Endothelial cell of hepatic sinusoid (primary cell): ENCODE measurements at regions not wholly inside any gene's neighbourhood (a gene's known extent, or its start where the extent isn't known, plus 50 kb on each side); places are given as distances from the start of the nearest gene placed in this dataset.

Source experiments
- in situ Hi-C: cut with HindIII; loops from 2 replicates; pipeline ENCODE4 v1.10.0; 2017; ENCODE audit warnings: low sequenced_read_pairs

DNA sequence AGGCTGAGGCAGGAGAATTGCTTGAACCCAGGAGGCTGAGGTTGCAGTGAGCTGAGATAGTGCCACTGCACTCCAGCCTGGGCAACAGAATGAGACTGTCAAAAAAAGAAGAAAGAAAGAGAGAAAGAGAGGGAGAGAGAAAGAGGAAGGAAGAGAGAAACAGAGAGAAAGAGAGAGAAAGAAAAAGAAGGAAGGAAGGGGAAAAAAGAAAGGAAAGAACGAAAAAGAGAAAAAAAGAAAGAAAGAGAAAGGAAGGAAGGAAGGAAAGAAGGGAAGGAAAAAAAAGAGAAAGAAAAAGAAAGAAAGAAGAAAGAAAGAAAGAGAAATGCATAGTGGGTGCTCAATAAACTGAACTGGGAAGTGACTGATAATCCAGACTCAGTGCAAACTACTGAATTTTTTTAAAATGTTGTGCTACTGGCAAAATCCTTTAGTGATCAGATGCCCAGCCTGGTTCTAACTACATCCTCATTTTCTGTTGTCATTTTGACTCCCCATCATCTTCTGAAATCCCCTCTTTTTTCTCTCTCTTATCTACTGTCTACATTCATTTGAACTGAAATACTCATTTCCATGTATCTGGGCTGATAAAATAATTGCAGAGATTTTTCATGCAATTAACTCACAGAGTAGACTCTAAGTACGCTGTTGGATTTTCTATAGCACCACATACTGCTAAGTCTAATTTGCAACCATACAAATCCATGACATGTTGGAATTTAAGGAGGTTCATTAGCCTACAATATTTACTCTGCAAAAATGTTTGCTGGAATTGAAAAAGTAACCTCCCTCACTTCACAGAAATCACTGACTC is 85.3 kb upstream of the HIVEP1 start:
- in situ Hi-C loops: no loop called here

DNA sequence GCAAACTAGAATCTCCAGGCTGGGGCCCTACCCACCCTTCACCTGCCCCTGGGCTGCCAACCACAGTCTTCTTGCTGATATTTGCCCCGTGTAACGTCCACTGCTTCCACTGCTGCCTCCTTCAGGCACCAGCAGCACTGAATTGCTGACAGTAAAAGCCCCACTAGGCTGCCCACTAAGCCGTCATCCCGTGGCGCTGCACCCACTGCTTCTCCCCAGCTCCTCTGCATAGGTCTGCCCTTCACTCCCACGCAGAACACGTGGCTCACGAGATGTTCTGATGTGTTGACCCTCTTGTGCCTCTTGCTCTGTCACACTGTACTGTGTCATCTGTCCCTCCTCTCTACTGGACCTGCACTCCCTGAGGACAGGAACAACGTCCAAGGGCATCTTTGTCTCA is 86.3 kb upstream of the HIVEP1 start:
- in situ Hi-C loops: no loop called here

DNA sequence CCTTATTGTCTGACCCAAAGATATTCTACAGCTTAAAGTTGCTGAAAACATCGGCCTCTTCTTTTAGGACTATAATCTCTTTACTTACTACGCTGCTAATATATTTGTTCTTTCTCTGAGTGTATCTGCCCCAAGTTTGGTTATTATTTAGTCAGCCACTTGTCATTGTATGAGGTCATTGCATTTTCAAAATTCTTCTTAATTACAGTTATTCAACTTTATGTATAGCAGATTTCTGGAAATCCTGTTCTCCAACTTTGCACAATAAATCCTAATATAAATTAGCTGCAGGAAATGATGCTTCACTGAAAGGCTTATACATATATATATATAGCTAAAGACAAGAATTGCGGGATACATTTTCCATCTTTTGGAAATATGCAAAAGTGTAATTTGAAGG is 88.5 kb upstream of the HIVEP1 start:
- in situ Hi-C loops: no loop called here

DNA sequence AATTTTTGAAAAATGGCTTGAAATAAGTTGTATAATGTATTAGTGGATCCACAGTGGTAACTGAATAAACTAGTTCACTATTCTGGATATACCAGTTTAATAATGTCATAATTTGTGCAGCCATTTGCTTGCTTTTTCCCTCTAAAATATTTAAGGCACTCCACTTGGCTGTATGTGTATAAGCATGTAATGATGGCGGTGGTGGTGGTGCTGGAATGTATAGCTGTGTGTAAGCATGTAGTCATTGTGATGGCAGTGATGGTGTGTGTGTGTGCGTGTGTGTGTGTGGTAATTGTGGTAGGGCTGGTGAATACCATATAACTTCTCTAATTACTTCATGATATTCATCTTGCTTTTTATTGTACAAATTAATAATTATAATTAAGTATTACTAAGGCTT is 89.2 kb upstream of the HIVEP1 start:
- in situ Hi-C loops: no loop called here

DNA sequence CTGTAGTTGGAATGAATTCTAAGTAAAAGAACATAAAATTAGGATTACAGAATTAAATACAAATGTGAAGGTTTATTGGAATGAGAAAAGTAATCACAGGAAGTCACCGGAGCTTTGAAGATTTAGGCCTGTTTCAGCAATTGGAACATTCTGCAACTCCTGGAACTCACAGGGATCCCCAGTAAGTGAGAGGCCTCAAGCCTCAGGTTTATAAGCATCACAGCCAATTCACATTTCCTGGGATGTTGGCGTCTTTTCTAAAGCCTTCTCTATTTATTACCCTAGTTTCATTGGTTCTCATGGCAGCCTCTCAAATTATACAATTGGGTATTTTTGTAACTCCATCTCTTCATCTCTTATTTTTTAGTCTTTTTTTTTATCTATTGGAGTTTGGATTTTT is 90.4 kb upstream of the HIVEP1 start:
- in situ Hi-C loops: no loop called here

DNA sequence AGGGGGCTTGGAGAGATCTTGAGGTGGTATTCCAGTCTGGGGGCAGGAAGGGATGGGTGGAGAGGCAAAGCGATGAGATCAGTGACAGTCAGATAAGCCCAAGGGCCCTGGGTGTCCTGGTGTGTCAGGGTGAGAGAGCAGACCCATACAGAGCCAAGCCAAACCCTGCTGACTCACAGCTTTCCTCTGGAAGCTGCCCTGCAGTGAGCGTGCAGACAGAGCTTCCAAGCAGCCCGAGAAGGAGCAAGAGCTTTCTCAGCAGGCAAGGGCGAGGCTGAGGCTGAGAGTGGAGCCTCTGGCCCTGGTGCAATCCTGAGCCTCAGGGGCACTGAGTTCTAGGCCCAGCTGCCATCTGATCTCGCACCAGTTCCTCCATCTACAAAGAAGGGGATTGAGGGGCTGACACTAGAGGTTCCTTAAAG is 91.1 kb upstream of the HIVEP1 start:
- in situ Hi-C loops: no loop called here

DNA sequence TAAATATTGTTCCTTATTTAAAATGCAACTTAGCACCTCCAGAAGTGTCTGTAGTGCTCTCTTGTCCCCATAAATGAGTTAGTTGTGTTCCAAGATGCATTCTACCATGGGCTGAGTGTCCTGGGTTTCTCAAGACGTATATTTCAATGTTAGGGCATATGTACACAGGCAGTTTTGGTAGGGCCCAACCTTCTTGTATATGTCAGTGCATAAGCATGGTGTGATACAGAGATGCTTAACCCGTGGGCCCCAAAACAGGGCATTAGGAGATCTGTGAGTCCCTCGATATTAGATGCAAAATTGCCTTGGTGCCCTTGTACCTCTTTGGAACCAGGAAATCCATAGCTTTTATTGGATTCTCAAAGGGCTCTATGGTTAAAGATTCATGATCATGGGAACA is 91.5 kb upstream of the HIVEP1 start:
- in situ Hi-C loops: no loop called here

DNA sequence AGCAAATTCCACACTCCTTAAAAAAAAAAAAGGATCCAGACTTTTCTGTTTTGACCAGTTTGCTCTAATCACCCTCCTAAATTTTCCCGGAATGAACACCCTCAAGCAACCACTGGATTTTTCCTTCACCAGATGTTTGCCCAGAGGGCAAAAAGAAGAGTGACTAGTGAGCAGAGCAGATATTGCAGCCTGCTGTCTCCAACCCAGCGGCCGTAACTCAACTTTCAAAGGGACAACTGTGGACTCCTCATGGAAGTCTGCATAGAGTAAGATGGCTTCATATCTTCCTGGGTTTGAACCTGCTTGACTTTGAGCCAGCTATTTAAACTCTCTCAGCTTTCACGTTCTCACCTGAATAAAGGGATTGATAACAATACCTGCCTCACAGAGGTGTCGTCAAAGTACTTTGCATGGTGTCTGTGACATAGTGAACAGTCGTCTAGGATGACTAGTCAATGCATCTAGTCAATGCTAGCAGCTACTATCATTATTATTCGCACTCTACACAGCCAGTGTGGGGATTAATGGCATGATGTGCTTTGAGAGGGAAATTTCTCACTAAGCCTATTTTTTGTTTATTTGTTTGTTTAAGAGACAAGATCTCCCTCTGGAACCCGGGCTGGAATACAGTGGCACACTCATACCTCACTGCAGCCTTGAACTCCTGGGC is 92.2 kb upstream of the HIVEP1 start:
- in situ Hi-C loops: no loop called here

DNA sequence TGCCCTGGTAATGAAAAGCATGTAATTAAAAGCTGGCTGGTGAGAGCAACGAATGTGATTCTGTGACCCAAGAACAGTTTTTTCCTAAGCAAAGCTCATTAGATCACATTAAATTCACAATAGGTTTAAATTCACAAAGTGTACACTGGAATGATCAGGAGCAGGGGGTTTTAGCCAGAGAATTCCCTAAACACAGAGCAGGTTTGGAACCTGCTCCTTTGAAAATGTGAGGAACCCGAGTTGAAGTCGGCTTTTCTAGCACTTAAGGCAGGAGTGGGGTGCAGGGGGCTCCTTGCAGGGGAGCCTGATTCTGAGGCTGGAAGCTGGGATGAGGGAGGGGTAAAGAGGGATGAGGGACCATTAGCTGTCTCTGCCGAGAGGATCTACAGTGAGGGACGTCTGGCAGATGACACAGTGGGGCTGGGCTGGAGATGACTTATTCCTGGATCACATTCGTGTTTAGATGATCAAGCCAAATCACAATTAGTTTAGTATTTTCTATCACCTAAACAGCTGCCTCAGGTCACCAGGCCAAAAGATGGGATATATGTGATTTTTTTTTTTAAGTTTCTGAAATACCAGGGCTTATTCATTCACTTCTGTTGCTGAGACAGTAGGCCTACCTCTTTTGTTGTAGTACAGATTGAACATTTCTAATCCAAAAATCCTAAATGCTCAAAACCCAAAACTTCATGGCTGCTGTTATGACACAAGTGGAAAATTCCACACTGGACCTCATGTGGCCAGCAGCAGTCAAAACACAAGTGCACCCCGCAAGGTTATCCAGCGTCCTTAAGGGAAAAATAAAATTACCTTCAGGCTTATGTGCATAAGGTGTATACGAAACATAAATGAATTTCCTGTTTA is 93.1 kb upstream of the HIVEP1 start:
- in situ Hi-C loops: no loop called here

DNA sequence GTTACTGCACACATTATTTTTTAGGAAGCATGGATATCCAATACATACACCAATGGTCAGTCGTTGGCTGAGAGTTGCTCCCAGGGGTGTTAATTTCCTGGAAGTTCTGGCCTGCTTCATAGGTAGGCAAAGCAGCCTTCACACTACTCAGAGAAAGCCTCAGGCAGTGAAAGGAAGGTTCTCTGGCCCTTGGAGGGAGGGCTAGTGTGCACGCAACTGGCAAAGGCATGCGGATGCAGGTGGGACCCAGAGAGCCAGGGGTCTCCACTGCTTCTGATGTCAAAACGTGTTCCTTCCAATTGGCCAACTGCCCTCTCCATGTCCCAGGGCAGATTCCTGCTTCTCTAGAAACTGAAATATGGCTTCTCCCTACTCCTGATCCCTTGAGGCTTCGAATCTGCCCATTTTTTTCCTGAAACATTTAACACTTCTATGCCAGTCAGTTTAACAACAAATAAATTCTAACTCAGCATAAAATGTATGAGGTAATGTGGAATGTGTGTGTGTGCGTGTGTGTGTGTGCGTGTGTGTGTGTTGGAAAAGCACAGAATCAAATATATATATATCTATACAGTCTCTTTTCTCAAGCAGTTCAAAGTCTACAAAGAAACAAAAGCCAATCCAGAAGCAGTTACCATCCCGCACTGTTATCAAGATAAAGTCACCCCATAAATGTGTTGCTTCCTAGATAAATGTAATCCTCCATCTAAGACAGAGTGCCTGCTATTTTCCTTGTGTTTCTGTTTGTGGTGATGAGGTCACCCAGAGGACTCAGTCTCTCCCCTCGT is 94.0 kb upstream of the HIVEP1 start:
- in situ Hi-C loops: no loop called here

DNA sequence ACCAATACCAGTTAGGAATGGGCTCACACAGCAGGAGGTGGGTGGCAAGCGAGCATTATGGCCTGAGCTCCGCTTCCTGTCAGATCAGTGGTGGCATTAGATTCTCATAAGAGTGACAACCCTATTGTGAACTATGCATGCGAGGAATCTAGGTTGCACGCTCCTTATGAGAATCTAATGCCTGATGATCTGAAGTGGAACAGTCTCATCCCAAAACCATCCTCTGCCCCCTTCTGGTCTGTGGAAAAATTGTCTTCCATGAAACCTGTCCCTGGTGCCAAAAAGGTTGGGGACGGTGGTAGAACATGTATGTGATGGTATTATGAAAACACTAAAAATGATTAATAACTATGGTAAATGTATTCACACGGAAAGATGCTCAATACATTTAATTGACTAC is 99.7 kb upstream of the HIVEP1 start:
- in situ Hi-C loops: no loop called here

DNA sequence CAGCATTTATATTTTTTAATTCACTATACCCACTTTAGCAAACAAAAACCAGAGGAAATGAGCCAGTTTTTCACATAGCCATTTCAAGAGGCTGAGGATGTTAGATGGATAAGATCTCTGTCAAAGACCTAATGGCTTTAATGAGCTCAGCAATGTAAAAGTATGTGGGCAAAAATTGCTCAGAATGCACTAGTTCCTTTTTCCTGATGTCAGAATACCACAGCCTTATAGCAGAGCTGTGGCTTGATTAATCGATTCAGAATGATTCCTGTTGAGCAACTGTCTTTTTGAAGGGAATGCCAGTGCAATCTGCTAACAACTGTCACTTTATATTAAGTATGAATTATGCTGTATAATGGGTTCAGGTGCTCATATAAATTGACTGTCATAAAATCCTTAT is 100.6 kb upstream of the HIVEP1 start:
- in situ Hi-C loops: no loop called here

DNA sequence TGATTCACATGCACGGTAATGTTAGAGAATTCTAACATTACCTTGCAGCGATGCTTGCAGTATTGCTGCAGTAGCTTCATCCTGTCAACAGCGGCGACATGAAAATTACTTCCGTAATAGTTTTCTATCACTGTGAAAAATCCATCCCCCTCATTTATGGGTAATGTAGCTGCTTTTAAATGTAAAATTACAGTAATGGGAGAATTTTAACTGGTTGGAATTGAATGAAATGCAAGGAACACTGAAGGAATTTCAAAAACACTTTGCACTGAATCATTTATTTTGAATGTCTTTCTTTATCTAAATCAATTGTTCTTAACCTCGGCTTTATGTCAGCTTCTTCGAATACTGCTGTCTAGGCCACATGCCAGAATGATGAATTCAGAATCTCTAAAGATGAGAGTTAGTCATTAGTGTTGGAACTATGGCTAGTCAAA is 102.4 kb upstream of the HIVEP1 start:
- in situ Hi-C loops: no loop called here

DNA sequence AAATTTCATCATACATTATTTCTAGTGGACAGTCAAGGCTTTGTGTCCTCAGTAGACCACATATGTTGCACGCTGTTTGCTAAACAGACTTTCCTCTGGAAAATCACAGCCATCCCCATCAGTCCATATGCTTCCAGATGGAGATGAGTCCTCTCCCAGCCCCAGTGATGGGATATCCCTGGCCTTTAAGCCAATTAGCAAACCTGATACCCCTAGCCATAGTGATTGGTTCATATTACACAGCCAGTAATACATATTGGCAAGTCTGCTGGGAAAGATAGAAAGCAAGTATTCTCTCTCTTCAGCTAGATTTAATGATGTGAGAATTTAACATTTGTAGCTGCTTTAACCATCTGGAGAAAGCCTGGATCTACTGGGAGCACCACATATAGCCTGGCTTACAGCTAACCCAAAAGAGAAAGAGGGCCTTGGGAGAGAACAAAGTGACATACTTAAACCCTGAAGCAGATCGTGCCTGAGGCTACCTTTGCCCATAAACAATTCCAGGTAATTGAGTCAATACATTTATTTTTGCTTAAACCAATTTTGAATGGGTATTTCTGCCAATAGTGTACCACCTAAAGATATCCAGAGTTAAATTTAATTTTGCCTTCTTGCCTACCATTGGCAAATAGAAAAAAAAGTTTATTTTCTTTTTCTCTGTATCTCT is 103.5 kb upstream of the HIVEP1 start:
- in situ Hi-C loops: no loop called here

DNA sequence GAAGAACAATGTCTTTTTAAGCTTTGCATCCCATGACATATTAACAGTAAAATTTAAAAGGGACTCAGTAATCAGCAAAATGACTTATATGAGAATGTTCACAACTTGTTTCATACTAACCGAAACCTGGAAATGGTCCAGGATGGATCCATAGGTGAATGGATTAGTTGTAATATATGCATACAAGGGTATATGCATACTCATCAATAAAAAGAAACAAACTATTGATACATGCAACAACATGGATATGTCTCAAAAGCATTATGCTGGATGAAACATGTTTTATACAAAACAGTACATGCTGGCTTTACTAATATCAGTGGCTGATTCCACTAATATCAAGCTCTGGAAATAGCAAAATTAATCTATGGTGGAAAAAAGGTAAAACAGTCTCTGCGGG is 108.5 kb upstream of the HIVEP1 start:
- in situ Hi-C loops: no loop called here

DNA sequence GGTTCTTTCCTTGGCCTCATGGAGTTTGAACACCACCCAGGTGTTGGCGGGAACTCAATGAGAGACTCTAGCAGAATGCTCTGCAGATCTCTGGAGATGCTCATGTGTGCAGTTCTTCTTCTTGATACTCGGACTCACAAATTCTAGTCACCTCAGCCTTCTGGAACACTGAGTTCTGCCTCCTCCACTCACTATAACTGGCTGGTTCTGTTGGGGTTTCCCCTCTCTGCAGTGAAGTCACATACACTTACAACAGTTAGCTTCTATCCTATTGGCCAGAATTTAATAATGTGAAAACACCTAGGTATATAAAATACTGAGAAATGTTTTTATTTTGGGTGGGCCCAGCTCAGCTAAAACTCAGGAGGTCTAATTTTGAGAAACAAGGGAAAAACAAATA is 109.6 kb upstream of the HIVEP1 start:
- in situ Hi-C loops: no loop called here

DNA sequence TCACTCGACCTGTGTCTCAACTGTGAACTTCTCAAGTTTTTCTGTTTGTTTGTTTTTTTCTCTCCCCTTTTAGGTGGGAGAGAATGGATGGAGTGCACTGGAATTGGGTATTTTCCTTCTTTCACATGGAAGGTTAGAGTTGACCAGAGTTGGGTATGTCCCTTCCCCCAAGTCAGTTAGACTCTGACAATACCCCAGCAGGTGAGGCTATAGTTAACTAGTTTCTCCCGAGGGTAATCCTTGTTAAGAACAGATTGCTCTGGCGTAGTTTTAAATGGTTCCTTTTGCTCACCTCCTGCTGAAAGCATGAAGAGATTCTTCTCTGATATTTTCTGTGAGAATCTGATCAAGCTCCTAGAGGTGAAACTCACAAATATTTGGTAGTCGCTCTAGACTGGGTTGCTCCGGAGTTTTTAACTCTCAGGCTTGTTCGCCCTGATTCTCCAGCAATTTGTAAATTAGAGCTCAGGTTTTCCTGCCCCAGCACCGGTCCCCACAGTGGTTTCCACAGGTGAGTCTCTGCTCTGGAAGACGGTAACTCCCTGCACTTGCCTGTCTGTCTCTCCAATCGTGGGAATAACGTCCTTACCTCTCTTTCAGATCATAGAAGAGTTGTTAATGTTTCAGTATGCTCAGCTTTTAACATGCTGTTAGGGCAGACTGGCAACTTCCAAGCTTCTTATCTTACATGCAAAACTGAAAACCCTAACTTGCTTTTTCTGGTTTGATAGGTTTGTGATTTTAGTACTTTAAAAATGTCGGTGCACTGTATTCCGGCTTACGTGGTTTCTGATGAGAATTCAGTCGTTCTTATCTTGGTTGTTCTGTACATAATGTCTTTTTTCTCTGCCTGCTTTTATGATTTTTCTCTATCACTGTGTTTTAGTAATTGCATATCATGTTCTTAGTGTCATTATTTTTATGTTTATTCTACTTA is 111.2 kb upstream of the HIVEP1 start:
- in situ Hi-C loops: no loop called here

DNA sequence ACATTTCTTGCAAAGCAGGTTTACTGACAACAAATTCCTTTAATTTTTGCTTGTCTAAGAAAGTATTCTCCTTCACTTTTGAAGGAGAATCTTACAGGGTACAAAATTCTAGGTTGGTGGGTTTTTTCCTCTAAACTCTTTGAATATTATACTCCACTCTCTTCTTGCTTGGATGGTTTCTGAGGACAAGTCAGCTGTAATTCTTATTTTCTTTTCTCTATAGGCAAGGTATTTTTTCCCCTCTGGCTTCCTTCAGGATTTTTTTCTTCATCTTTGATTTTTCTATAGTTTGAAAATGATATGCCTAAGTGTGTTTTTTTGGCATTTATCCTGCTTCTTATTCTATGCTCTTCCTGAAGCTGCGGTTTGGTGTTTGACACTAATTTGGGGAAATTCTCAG is 112.5 kb upstream of the HIVEP1 start:
- in situ Hi-C loops: no loop called here

DNA sequence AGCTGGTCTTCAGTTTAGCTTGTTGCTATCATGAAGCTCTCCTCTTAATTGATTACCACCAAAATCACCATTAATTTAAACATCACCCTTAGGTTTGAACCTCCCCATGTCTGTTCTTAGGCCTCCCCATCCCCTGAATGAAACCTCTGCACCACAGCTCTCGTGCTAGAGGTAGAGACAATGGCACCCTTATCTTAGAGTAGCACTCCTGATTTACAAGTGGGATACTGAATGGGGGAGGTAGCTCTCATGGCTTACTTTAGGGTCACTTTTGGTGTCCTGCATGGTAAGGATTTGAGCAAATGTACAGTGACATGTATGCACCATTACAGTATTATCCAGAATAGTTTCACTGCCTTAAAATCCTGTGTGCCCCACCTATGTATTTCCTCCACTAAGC is 115.6 kb upstream of the ADTRP start:
- in situ Hi-C loops: no loop called here
